HG03558 (cell line): ENCODE measurements at regions not wholly inside any gene's neighbourhood (a gene's known extent, or its start where the extent isn't known, plus 50 kb on each side); places are given as distances from the start of the nearest gene placed in this dataset.
A peak's percentile ranks its signal among the peaks of the same experiment; 100 is the strongest.

Source experiments
- ATAC-seq: cut with Tn5 transposase; IDR thresholded peaks from one replicate; pipeline ENCODE4 v1.9.1; 2021; ENCODE audit warnings: moderate number of reproducible peaks; ENCODE audit not compliant: unreplicated experiment; ENCODE audit errors: extremely low read depth

DNA sequence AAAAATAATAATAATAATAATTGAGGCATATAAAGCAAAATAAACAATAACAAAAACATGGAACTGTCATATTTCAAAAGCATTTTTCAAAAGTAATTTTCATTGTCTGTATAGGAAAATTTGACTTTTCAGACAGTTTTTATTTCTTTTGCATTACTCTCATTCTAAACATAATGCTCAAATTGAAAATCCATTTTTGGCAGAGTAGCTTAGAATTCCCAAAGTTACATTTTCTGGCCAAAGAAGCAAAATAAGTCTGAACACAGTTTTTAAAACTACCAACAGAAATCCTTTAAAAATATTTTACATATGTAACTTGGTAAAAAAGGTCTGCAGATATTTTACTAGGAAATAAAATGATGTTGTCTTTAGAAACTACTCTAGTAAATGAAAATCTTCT lies 535.4 kb downstream of the ANKRD7 start:
- ATAC-seq, result no peak

DNA sequence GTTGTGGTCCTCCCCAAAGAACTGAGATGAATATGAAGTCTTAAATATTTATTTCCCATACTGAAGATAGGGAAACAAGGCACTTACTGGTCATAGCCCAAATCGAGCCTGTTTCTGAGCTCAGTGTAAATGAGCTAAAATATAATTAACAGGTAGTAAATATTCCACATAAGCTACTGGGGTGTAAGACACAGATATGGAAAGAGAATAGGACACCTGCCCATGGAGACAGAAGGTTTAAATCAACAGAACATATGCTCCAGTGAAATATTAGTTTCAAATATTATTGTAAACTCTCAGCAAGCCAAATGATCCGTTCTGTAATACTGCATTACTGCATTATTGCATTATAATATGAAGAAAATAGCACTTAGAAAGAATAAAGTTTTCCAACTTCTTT lies 537.9 kb downstream of the ANKRD7 start:
- ATAC-seq, result no peak

DNA sequence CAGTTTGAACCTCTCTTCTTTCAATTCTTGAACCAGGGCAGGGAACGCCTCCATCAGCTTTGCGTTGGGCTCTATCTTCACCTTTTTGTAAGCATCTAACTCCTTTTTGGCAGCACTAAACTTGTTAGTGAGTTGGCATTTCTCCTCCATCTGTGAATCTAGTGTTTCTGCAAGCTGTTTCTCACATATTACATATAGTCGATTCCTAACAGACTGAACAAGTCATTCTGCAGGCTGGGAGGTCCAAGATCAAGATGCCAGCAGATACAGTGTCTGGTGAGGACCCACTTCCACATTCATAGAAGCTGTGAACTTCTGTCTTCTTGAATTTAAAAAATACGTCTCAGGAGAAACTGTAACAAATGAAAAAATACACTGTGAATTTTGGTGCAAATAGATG lies 539.7 kb downstream of the ANKRD7 start:
- ATAC-seq, result no peak

DNA sequence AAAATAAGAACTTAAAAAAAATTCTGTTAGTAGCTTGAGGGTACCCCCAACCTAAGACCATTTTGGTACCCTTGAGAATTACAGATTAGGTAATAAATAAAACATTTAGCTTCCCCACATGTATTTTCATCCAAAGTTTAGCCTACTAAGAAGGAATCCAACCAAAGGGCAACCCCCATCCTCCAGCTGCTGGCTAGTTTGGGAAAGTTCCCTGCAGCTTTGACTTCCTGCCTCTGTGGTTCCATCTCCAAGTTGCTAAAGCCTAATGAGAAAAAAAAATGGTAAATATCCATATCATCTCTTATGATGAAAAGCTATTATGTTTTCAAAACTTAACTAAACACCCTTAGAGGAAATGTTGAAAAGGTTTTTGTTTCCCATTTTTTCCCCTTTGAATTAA lies 547.2 kb downstream of the ANKRD7 start:
- ATAC-seq, result no peak

DNA sequence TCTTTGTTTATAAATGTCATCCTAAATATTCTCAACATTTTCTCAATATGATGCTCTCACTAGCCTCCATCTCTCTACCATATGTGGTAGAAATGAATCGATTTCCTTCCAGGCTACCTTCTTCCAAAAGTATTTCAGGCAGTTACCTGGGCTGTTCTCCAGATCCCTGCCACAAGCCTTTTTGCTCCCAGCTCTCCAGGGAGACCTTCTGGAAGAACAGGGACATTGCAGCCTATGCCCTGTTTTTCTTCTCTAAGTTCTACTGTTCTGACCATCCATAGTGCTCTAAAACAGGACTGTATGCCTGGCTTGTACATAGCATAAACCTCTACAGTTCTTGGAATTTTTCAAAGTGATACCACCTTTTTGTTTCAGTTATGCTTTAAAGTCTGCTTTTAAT lies 552.8 kb downstream of the ANKRD7 start:
- ATAC-seq, result no peak

DNA sequence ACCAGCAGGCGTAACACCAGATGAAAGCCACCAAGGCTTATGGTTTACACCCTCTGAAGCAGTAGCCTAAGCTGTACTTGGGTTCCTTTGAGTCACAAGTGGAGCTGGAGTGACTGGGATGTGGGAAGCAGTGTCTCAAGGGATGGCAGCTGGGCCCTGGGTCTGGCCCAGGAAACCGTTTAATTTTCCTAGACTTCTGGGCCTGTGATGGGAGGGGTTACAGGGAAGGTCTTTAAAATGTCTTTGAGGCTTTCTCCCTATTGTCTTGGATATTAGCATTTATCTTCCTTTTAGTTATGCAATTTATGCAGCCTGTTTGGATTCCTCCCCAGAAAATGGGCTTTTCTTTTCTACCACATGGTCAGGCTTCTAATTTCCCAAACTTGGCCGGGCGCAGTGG lies 568.2 kb downstream of the ANKRD7 start:
- no peak for ATAC-seq

DNA sequence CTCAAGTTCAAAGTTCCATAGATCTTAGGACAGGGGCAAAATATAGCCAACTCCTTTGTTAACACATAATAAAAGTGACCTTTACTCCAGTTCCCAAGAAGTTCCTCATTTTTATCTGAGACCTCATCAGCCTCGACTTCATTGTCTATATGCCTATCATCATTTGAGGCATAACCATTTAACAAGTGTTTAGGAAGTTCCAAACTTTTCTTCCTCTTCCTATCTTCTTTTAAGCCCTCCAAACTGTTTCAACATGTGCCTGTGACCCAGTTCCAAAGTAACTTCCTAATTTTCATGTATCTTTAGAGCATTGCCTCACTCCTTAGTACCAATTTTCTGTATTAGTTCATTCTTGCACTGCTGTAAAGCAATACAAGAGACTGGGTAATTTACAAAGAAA lies 569.1 kb downstream of the ANKRD7 start:
- ATAC-seq, result no peak

DNA sequence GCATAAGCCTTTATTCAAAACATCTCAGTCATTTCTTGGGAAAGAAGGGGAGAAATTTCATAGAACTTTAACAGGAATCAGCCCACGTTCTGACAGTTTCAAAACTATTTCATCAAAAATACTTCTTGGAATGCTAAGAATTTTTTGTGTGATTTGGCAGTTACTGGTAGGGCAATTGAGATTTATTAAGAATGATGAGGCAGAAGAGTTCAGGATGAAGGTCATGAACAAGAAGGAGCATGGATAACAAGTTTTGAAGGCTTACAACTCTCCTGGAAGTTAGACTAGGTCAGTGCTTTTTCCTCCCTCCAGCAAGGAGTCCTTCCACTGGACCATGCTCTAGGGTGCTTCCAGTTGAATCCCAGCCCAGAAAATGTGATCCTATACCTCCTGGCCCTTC lies 569.9 kb downstream of the ANKRD7 start:
- no peak for ATAC-seq

DNA sequence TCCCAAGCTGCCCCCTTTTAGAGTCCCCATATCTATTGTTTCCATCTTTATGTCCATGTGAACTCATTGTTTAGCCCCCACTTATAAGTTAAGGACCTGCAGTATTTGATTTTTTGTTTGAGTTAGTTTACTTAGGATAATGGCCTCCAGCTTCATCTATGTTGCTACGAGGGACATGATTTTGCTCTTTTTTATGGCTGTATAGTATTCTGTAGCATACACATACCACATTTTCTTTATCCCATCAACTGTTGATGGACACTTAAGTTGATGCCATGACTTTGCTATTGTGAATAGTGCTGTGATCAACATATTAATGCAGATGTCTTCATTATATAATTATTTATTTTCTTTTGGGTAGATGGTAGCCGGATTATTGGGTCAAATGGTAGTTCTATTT lies 576.9 kb downstream of the ANKRD7 start:
- ATAC-seq, result no peak

DNA sequence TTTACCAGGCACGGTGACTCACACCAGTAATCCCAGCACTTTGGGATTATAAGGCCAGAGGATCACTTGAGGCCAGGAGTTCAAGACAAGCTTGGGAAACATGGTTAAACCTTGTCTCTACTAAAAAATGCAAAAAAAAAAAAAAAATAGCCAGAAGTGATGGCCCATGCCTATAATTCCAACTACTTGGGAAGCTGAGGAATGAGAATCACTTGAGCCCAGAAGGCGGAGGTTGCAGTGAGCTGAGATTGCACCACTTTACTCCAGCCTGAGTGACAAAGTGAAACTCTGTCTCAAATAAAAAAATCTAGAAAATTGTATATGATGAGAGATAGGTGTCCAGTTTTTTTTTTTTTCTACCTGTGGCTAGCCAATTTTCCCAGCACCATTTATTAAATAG lies 578.2 kb downstream of the ANKRD7 start:
- no peak for ATAC-seq

DNA sequence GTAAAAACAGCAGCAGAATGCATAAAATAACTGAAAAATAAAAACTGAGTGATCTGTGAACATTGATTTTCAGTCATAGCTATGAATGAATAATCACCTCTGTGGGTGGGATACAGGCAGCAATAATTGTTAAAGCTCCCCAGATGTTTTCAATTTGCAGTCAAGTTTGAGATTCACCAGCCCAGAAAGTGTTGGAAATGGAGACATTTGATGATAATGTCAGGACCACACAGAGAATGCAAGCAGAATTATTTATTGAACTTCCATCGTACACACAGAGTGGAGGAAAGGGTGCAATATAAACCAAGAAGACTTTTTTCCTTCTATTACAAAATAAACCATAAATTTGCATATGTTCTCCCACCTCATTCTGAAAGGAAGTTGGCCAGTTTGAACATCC lies 601.7 kb downstream of the ANKRD7 start:
- ATAC-seq, result no peak

DNA sequence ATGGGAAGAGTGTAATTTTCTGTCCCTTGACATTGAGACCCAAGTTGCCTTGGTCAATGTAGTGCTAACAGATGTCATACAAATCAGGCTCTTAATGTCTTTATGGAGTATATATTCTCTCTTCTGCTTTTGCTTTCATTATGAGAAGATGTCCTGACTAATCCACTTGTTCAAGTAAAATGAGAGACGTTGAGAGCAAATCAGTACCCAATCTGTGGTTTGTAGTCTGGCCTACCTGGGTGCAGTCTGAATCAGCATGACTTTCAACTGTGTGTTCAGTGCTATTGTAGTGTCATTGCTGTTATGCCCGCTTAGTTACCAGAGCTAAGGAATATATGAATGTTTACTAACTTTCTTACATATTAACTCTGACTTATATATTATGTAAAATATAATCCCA lies 612.4 kb downstream of the ANKRD7 start:
- ATAC-seq, result peak; percentile 98

DNA sequence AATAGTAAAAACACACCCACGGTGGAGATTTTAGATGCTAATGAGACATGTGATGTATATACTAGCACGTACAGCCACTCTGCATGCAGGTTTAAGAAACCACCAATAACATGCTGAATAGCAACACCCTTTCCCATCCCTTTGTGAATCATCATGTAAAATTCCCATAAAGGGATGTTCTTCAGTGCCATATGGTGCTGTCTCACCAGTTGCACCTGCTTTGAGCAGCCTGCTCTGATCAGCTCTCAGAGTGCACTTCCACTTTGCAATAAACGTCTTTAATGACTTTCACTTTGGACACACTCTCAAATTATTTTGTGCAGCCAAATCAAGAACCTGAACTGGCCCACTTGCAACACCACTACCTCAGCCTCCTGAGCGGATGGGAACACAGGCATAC lies 615.0 kb downstream of the ANKRD7 start:
- ATAC-seq, result no peak

DNA sequence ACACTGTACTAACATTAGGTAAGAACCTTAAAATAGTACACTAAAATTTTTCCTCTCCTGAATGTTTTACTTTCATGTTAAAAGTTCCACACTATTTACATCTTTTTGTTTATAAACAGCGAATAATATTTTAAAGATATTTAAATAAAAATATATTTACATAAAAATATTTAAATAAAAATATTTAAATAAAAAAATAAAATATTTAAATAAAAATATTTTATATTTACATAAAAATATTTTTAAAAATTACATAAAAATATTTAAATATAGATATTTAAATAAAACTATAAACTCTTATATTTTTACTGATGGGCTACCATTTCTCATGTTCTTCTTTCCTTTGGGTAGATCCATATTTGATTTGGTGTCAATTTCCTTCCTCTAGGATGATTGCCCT lies 619.0 kb downstream of the ANKRD7 start:
- ATAC-seq, result no peak

DNA sequence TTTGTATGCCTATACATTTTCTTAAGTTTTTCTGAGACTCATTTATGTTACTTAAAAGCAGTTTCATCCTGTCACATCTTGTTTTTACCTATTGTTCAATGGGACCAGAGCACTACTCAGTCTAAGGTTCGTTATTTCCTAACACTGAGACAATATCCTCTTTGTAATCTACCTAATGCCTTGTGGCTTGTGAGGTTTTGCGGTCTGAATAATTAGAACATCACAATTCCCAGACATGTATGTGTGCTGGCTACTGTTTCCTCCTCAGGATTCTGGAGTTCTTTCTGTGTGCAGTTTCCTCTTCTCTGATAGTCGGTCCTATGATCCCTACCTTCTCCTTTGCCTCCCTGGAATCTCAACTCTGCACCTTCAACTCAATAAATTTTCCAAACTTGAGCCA lies 620.2 kb downstream of the ANKRD7 start:
- no peak for ATAC-seq

DNA sequence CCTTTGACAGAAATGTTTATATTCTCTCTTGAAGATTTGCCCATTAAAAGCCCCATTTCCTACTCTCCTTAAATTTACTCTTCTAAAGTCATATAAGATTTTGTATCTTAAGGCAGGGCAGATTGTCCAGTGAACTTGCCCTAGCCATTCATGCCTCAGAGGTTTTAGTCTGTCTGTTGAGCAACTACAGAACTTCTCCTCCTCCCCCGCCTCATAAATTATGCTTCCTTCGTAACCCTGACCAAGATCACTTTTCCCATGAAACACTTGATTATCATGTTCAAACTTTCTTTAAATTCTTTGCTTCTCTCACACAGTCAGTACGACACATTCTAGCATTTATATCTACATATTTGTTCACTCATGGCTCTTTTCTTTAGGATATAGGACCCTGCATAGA lies 621.3 kb downstream of the ANKRD7 start:
- ATAC-seq, result no peak

DNA sequence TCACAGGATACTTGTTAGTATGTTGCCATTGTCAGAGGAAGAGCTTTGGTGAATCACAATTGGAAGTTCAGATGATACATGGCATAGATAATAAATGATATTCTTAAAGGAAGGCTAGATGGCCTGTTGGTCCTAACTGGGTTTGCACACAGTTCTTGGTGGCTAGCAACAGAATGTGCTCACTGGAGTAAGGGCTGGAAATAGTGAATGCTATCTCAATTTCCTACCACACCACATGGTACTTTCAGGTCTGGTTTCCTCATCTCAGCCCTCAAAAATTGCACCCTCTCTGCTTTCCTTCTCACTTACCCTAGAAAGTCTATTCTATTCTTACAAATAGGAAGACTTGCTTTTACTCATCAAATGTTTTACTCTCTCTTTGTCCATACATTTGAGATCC lies 622.5 kb downstream of the ANKRD7 start:
- no peak for ATAC-seq

DNA sequence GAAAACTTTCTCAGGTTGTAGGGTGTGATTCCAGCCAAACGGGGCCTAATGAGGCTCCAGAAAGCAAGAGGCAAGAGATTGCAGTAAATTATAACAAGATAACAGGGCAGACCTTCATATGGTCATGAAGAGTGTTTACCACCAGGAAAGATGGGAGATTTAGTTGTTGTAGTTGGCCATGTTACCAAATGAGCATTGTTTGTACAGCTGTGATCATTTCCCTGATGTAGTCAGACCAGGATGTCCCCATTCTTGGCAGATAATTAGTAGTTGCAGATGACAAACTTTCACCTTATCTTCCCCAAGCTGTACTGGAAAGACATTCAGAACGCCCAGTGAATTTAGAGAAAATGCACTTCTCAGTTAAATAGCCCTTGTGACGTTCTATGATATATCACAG lies 630.8 kb downstream of the ANKRD7 start:
- no peak for ATAC-seq

DNA sequence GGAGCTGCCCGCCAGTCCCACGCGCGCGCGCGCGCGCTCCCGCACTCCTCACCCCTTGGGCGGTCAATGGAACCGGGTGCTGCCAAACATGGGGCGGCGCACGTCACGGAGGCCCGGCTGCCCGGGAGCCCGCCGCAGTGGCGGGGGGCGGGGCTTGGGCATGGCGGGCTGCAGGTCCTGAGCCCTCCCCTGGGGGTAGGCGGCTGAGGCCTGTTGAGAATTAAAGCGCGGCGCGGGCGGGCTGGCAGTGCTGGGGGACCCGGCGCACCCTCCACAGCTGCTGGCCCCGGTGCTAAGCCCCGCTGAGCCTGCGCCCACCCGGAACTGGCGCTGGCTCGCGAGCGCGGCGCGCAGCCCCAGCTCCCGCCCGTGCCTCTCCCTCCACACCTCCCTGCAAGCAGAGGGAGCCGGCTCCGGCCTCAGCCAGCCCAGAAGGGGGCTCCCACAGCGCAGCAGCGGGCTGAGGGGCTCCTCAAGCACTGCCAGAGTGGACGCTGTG lies 634.2 kb downstream of the ANKRD7 start:
- ATAC-seq, result no peak

DNA sequence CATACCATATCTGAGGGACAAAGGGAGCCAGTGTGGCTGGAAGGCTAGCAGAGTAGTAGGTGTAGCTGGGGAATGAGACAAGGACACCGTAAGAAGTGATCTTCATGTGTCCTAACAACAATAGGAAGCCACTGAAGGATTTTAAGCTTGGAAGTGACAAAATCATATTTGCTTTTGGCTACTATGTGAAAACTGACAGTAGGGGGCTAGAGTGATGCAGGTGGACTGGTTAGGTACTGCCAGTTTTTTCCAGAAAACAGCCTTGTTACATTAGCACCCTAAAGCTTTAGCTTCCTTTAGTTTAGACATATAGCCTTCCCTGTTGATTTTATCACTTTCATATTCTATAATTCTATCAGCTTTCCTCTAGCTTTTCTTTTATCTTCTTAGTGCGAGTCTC lies 637.1 kb downstream of the ANKRD7 start:
- ATAC-seq, result no peak

DNA sequence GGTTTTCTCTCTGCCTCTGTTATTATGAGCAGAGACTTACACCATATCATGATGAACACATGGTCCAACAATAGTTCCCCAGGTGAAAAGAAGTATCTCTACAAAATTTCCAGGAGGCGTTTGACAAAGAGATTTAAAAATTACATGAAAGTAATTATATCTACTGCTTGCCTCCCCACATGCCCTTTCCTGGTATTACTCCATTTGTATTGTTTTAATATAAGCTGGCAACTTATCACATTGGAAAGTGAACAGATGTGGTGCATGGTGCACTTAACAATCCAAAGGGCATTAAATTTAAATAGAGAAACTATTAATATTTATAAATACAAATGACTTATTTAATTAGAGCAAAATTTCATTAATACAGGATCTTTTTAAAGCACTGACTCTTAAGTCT lies 638.2 kb downstream of the ANKRD7 start:
- no peak for ATAC-seq

DNA sequence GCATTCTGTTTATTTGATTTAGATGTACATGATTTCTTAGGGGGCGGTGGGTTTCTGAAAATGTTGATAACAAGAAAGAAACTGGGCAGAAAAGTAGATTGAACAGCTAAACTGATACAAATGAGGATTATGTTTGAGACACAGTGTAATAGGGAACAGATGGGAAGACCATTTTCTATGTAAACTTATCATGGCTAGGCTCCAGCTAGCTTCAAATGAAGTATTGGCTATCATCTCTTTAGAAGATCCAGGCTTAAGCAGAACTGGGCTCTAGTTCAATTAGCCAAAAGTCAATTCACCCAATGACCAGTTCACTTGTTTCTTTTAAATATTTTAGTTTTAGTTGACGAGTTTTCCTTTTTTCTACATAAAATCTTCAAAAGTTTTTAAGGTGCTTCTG lies 639.5 kb downstream of the ANKRD7 start:
- no peak for ATAC-seq

DNA sequence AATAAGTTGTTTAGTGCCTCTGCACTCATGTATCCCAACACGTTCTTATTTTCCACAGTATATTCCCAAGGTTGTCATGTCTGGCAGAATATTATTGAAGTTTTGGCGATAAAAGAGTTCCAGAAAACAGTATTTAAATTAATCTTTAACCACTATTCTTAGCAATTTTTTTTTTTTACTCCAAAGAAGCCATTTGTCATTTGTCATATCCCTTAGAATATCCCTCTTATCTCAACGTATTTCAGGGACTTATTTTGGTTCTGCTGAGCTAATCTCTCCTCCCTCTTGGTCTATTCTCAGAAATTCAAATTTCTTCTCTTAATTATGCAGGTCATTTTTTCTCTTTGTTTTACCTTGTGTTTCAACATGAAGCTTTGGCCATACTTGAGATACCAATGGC lies 643.4 kb downstream of the ANKRD7 start:
- ATAC-seq, result no peak
